Transverse colon (tissue), 4 donors: ENCODE measurements at regions not wholly inside any gene's neighbourhood (a gene's known extent, or its start where the extent isn't known, plus 50 kb on each side); places are given as distances from the start of the nearest gene placed in this dataset.
"Not testable (repeated sequence)": the region's sequence is repeated elsewhere in the genome, so short reads cannot be mapped to it uniquely, and the experiment has no call there.

Source experiments
- DNase-seq: peaks from one replicate; pipeline ENCODE4 v3.0.0-alpha.2; 2019
- H3K27ac ChIP-seq, 4 donors: fragments of 200-600 bp; sonication (generic); 2 replicates each; pipeline ENCODE4 v1.5.1; 2016 to 2018; ENCODE audit warnings: inconsistent platforms in 4 of 4
- H3K27me3 ChIP-seq: fragments of 200-600 bp; sonication (generic); 2 replicates; pipeline ENCODE4 v1.5.1; 2017; ENCODE audit warnings: inconsistent platforms
- H3K36me3 ChIP-seq, 4 donors: fragments of 200-600 bp; sonication (generic); 2 replicates each; pipeline ENCODE4 v1.5.1; 2017 to 2019; ENCODE audit warnings: inconsistent platforms in 4 of 4
- H3K4me1 ChIP-seq, 4 donors: fragments of 200-600 bp; sonication (generic); 2 replicates each; pipeline ENCODE4 v1.5.1; 2017 to 2020; ENCODE audit warnings: inconsistent platforms in 4 of 4
- H3K4me3 ChIP-seq, 4 donors: fragments of 200-600 bp; sonication (generic); 1 replicate in 1 of 4; 2 replicates in 3 of 4; pipeline versions ENCODE4 v1.5.1 to v1.6.1; 2017 to 2019; ENCODE audit warnings: inconsistent platforms in 4 of 4
- H3K9me3 ChIP-seq, 2 donors: fragments of 200-600 bp; sonication (generic); 2 replicates each; pipeline ENCODE4 v1.5.1; 2017 to 2019; ENCODE audit warnings: inconsistent platforms in 2 of 2
- EP300 ChIP-seq: sonication (generic); formaldehyde crosslinking; IDR thresholded peaks from one replicate; pipeline ENCODE4 v1.6.1; 2017; ENCODE audit warnings: antibody characterized with exemption, low read depth
- POLR2A ChIP-seq: fragments of 450-650 bp; IDR thresholded peaks from one replicate; pipeline ENCODE4 v1.6.1; 2016; ENCODE audit warnings: antibody characterized with exemption, mild to moderate bottlenecking, moderate library complexity
- POLR2AphosphoS5 ChIP-seq, 3 donors: sonication (generic); formaldehyde crosslinking; IDR thresholded peaks; one replicate each; pipeline ENCODE4 v1.6.1; 2016; ENCODE audit warnings: antibody characterized with exemption in 3 of 3
- WGBS, 2 donors: methylation state at CpG; one replicate each; pipeline ENCODE4 v1.1.5; 2018; ENCODE audit warnings: low coverage in 1 of 2; 5-methylcytosine and 5-hydroxymethylcytosine counted together
- in situ Hi-C, 4 donors: fragments of 200-750 bp; cut with MboI; loops; one replicate each; pipeline versions ENCODE4 v1.15.0 to v1.15.1; 2017; ENCODE audit warnings: low sequenced_read_pairs in 3 of 4, low pct_ligation_motif_present in 1 of 4, low pct_unique_long_range_greater_than_20kb in 1 of 4
- intact Hi-C: fragments of 100-400 bp; cut with DNase I; formaldehyde crosslinking; loops from one replicate; pipeline ENCODE4 v1.15.1; 2023; ENCODE audit warnings: low total_unique reads
- TF ChIP-seq, protein P1 (sequence below), 5 experiments: fragments of 200-600 bp in 3 of 5; fragments of 450-650 bp in 2 of 5; sonication (generic) in 3 of 5; IDR thresholded peaks; 1 replicate in 2 of 5; 2 replicates in 3 of 5; pipeline ENCODE4 v1.5.1; 2016 to 2017; ENCODE audit warnings: antibody characterized with exemption in 5 of 5, inconsistent platforms in 3 of 5, mild to moderate bottlenecking in 2 of 5, moderate library complexity in 1 of 5

DNA sequence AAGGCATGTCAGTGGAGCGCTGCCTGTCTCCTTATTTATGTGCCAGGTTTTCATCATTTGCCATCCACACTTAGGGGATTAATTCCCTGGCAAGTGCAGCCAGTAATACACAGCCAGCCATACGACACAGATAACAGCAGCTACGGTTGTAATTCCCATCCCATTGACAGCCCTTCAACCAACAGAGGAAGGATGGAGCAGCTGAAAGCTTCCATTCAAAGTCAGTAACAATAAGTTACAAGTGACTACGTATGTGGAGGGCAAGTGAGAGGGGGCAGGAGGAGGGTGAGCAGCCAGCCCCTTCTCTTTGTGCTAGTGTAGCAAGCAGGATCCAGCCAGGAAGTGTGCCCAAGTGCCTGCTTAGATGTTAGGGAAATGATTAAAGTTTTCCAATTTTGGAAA lies 53.8 kb upstream of the LYRM9 start:
- in situ Hi-C loops, result no loop called here
- intact Hi-C loops, result no loop called here
- no peaks in the 10 kb centered on the region for H3K9me3 ChIP-seq
- H3K36me3 ChIP-seq, result no peaks in the 10 kb centered on the region
- no peak for DNase-seq
- TF ChIP-seq EP300, result no peak
- no peak for TF ChIP-seq POLR2A
- TF ChIP-seq, protein P1, sequence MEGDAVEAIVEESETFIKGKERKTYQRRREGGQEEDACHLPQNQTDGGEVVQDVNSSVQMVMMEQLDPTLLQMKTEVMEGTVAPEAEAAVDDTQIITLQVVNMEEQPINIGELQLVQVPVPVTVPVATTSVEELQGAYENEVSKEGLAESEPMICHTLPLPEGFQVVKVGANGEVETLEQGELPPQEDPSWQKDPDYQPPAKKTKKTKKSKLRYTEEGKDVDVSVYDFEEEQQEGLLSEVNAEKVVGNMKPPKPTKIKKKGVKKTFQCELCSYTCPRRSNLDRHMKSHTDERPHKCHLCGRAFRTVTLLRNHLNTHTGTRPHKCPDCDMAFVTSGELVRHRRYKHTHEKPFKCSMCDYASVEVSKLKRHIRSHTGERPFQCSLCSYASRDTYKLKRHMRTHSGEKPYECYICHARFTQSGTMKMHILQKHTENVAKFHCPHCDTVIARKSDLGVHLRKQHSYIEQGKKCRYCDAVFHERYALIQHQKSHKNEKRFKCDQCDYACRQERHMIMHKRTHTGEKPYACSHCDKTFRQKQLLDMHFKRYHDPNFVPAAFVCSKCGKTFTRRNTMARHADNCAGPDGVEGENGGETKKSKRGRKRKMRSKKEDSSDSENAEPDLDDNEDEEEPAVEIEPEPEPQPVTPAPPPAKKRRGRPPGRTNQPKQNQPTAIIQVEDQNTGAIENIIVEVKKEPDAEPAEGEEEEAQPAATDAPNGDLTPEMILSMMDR (IDR thresholded peaks at IDR 0.05), result no peak
- no peak for TF ChIP-seq POLR2AphosphoS5 (IDR thresholded peaks at IDR 0.05)
- H3K4me1 ChIP-seq, result no peaks in the 10 kb centered on the region
- H3K4me3 ChIP-seq, result no peak overlapping the region
- 61 to 62% methylated on average over 2 to 4 of the region's 4 CpGs for WGBS, 2 donors
- no peak overlapping the region for H3K27ac ChIP-seq
- H3K27me3 ChIP-seq, result no peaks in the 10 kb centered on the region

DNA sequence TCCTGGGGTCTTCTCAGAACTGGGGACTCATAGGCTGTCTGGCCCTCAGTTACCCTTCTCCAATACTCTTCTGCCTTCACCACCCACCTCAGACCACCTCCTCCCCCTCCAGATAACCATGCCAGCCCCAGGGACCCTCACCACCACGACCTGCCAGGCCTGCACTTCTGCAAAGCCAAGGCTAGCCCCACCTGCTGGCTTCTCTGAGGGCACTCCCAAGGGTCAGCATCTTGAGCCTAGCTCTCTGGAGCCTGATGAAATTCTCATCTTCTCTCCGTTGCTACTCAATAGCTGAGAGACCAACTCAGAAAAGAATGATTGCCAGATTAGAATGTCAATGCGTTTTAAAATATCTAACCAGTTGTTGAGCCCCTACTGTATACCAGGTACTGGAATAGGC lies 56.1 kb upstream of the LYRM9 start:
- in situ Hi-C loops (no loop called here), intact Hi-C loops (no loop called here)
- 76 to 79% methylated on average over 2 to 3 of the region's 3 CpGs for WGBS, 2 donors
- no peaks in the 10 kb centered on the region for H3K9me3 ChIP-seq
- no peaks in the 10 kb centered on the region for H3K36me3 ChIP-seq
- no peaks in the 10 kb centered on the region for H3K4me1 ChIP-seq
- DNase-seq, result no peak
- H3K27me3 ChIP-seq, result no peaks in the 10 kb centered on the region
- TF ChIP-seq EP300, result no peak
- TF ChIP-seq POLR2A, result no peak
- no peak for TF ChIP-seq POLR2AphosphoS5 (IDR thresholded peaks at IDR 0.05)
- TF ChIP-seq, protein P1 (IDR thresholded peaks at IDR 0.05), result no peak
- no peak overlapping the region for H3K4me3 ChIP-seq
- H3K27ac ChIP-seq, result no peak overlapping the region

GRCh38 chr17:27950225-27950624 lies 57.1 kb upstream of the LYRM9 start:
- WGBS, 2 donors, result 89 to 93% methylated on average over 5 to 7 of the region's 7 CpGs
- not testable (repeated sequence) for H3K27me3 ChIP-seq, H3K36me3 ChIP-seq

DNA sequence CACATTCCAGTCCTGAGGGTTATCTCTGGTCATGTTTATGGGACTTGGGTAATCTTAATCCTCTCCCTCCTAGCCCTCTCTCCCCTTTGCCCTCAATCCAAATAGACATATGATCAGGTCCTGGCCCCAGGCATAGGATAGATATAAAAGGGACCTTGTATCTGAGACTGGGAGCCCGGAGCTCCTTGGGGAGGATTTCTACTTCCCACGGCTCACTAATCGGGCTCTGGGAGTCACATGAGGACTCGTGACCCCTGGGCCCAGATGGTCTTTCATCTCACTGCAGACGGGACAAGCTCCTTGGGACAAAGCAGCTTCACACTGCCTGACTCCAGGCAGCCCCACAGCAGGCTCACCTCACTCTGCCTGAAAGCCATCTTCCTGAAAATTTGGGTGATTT lies 57.8 kb upstream of the LYRM9 start:
- no peak overlapping the region for H3K27ac ChIP-seq
- no peak overlapping the region for H3K4me3 ChIP-seq
- no peaks in the 10 kb centered on the region for H3K4me1 ChIP-seq
- 60 to 77% methylated on average over 1 to 5 of the region's 5 CpGs for WGBS, 2 donors
- TF ChIP-seq, protein P1 (IDR thresholded peaks at IDR 0.05), result no peak
- TF ChIP-seq EP300, result no peak
- TF ChIP-seq POLR2A, result no peak
- no peak for TF ChIP-seq POLR2AphosphoS5 (IDR thresholded peaks at IDR 0.05)
- no peaks in the 10 kb centered on the region for H3K36me3 ChIP-seq
- no peaks in the 10 kb centered on the region for H3K9me3 ChIP-seq
- intact Hi-C loops (no loop called here), in situ Hi-C loops (no loop called here)
- DNase-seq, result no peak
- no peaks in the 10 kb centered on the region for H3K27me3 ChIP-seq

More at GRCh38 chr17:27950225-27950624, 57.1 kb upstream of the LYRM9 start:
- in situ Hi-C loops, intact Hi-C loops, H3K4me1 ChIP-seq, H3K9me3 ChIP-seq, H3K27ac ChIP-seq, DNase-seq, H3K4me3 ChIP-seq: not testable (repeated sequence)

DNA sequence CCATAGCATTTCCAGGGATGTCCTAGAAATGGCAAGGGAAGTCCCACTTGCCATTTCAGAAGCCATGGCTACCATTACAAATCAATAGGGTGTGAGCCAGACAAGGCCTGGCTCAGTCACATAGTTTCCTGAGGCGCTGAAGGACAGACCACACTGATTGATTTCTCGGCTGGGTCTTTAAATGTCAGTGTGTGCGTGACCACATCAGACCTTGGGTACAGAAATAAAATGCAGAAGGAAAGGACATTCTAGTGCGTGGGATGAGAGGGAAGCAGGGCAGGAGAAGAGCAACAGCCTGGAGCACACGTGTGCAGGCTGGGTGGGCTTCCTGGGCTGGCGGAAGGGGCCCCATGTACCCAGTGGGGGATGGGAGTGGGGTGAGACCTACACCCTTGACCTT lies 58.7 kb upstream of the LYRM9 start:
- no peak for TF ChIP-seq POLR2AphosphoS5 (IDR thresholded peaks at IDR 0.05)
- no peak for TF ChIP-seq POLR2A
- TF ChIP-seq, protein P1 (IDR thresholded peaks at IDR 0.05), result no peak
- no peak for TF ChIP-seq EP300
- Histone ChIP-seq H3K9me3 (no peaks in the 10 kb centered on the region), H3K27me3 (no peaks in the 10 kb centered on the region), H3K4me3 (no peak overlapping the region), H3K27ac (no peak overlapping the region), H3K4me1 (no peaks in the 10 kb centered on the region), H3K36me3 (no peaks in the 10 kb centered on the region)
- WGBS, 2 donors, result 58 to 70% methylated on average over 5 to 6 of the region's 6 CpGs
- in situ Hi-C loops (no loop called here), intact Hi-C loops (no loop called here)
- no peak for DNase-seq
